HG03521 (cell line): ENCODE measurements at regions not wholly inside any gene's neighbourhood (a gene's known extent, or its start where the extent isn't known, plus 50 kb on each side); places are given as distances from the start of the nearest gene placed in this dataset.

Experiments
- ATAC-seq: cut with Tn5 transposase; IDR thresholded peaks from one replicate; pipeline ENCODE4 v1.9.1; 2021; ENCODE audit warnings: mild to moderate bottlenecking, moderate library complexity; ENCODE audit not compliant: unreplicated experiment

DNA sequence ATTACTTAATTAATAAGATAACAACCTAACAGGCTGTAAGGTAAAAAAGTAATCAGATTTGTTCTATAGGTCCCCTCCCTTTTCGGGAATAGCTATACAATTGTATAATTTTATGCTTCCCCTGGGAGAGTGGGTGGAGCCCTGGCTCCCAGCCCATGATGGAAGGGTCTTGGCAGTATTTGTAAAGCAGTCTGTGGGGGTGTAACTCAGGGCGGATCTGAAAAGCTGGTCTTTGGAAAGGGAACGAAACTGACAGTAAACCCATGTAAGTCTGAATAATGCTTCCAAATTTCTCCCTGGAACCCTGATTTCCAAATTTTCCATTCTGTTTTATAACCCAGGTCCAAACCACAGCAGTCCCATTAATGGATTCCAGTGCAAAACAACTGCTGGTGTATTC, 110.4 kb downstream of the DAD1 start:
- no peak for ATAC-seq

DNA sequence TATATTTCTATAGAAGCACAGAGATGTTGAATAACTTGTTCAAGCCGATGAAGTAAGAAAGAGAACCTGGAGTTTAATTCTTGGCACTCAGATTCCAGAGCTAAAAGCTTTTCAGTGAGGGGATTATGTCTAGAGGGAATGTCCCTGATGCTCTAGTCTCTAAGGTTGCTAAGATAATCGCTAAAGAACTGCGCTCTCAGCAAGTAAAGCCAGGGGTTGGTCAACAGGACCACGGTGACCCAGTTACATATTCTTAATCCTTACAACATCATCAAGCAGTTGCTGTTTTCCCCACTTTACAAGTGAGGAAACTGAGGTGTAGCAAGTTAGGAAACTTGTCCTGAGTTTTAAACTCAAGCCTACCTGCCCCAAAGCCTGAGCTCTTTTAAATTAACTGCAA, 110.8 kb downstream of the DAD1 start:
- ATAC-seq = no peak

DNA sequence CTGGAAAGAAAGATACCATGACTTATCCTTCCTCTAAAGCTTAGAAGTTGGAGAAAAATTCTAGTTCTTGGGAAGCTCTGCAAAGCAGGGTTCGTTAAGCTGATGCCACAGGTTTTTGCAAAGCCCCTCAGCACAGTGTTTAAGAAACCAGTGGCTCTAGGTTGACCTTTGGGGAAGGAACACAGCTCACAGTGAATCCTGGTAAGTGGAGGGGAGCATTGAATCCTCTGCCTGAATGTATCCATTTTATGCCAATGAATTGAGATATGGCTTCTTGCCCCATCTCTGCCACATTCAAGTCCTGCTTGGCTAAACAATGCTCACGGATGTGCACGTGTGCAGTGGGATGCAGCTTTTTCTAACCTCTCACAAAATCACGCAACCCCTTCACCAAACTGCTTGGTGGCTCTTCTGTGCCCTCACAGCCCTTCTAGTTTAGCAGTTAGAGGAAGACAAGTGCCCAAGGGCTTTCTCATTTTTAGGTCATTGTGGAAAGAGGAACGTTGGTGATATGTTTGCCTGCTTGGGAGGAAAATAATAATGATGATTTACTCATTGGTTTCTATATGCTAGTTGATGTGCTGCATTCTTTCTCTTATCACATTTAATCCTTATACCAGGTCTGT, 111.3 kb downstream of the DAD1 start:
- ATAC-seq = no peak

DNA sequence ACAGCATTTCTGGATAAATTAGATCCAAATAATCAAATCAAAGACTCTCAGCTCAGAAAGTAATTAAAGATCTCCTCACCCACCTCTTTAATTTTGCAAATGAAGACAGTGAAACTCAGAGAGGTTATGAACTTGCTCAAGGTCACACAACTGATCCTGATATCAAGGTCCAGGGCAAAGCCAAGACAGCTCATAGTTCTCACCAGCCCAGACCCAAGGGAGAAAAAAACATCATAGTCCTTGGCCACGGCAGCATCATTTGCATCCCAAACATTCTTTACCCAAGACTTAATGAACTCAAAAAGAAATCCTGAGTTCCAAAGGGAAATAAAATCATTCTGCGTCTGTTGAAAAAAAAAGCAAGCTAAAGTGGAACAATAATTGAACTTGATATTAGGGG, 112.1 kb downstream of the DAD1 start:
- no peak for ATAC-seq

DNA sequence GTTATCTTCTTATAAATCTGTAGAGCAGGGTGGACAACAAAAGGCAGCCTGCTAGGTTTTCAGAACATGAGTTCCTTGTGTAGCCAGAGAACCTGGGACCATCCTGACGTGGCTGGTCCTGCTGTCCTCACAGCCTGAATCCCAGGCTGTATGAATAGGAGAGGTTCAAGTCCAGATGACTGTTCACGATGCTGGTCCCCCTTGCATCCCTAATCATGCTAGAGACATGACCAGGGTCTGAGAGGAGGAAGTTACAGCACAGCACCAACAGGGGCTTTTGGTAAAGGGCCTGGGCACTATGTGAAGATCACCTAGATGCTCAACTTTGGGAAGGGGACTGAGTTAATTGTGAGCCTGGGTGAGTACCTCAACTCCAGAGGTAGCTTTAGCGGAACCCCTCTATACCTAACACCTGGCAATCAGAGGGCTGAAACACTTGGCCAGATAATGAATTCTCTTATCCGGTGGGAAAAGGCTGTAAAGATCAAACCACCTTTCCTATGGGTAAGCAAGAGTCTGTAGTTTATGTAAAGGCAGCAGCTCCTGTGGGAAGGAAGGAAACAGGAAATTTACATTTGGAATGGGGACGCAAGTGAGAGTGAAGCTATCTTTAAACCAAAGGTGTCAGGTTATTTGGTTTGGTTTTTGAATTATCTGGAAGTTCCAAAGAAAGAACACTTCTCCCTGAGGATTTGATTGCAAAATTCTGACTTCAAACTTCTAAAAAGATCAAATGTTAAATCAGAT, 112.8 kb downstream of the DAD1 start:
- no peak for ATAC-seq

DNA sequence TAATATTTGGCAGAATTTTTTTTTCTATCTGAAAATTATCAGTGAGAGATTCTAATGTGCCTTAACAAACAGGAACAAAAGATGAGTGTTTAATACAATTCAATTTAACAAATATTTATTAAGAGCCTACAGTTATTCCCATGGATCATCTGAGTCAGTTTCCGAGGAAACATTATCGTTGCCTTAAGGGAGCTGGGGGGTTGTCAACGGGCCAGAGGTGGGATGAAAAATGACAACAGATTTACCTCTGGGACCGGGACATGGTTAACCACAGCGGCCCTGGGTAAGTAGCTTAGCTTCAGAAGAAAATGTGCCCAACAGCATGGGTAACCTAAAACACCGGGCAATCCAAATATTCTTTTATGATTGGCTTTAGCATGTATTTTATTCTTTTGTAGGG, 113.6 kb downstream of the DAD1 start:
- no peak for ATAC-seq

DNA sequence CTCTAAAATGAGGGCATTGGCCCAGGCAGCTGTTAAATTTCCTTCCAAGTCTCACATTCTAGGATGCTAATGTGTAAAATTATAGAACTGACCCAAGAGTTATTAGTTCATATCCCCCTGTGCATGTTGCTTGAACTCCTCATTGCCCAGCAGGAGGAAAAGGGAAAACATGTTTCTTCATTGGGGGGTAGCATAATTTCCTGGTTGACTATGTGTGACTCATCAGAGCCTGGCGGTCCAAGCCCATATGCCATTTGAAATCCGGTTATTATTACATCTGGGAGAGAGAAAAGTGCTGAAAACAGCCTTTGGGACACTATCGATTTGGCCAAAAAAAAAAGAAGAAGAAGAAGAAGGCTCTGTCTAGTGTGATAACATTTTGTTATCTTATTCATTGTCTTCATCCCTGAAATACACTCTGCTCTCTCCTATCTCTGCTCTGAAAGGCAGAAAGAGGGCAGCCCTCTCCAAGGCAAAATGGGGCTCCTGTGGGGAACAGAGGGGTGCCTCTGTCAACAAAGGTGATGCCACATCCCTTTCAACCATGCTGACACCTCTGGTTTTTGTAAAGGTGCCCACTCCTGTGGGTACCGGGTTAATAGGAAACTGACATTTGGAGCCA, 114.2 kb downstream of the DAD1 start:
- ATAC-seq = no peak

DNA sequence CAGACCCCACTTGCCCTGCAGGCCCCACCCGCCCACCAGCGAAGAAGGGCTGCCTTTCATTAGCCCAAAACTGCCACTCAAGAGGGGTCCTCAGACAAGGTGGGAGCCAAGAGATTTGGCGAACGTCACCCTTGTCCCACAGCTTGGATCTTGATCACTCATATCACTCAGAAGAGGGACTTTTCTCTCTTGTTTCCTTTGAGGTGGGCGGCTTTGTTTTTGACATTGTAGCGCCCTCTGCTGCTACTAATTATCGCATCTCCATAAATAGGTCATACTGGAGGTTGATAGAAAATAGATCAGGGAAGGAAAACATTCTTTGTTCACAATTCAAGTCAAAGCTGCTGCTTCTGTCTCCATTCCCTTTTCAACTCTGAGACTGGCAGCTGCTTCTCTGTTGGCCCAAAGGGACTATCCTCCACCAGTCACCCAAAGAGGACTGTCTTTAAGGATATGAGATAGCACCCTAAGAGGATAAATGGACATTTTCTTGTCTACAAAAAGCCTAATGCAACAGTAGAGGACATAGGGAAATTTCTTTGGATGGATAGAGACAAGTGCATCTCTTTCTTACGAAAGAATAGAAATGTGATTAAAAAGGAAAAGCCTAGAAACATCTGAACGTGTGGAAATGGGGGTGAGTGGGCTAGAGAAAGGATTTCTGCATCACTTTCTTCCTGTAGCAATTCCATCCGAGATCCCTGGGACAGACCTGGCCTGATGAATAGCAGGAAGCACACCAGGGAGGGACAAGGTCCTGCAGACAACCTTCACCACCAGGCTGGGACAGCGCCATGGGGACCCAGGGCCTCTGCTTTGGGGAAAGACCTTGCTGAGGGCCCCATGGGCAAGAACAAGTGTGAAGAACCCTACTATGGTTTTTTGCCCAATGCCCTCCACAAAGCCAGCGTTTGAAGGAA, 115.8 kb downstream of the DAD1 start:
- ATAC-seq = no peak

DNA sequence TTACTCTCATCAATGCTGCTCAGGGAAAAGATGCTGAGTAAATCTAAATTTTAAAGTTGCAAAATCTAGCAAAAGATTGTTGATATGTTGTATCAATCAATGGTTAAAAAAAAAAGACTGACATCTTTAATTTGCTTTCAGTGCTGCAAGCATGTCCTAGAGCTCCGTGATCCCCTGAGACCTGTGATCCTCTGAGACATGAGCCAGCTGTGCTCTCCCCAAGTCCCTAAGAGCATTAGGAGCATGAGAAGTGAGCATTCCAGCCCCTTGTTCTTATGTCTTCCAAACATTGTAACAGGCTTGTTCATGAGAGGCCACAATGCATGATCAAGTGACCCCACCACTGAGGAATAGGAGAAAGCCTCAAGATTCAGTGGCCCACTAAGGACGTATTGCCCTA, 116.6 kb downstream of the DAD1 start:
- ATAC-seq = no peak

DNA sequence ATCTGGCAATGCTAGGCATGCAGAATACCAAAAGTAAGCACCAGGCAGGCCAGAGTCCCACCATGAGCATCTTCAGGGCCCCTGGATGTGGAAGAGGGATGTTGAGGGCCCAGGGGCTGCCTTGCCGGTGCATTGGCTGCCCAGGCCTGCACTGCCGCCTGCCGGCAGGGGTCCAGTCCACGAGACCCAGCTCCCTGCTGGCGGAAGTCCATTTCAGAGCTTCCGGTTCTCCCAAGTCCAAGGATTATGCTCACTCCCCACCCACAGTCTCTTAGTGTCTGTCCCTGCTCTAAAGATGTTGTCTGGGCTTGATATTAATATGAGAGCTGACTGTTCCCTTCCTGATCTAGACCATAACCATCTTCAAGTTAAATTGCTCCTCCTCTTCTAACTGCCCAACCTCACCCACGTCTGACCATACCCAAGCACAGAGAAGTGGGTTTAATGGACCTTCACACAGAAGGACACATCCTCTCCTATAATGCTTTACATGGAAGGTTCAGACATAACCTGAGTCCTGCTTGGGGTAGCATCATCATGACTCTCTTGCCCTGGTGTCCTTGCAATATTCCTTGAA, 117.4 kb downstream of the DAD1 start:
- no peak for ATAC-seq

DNA sequence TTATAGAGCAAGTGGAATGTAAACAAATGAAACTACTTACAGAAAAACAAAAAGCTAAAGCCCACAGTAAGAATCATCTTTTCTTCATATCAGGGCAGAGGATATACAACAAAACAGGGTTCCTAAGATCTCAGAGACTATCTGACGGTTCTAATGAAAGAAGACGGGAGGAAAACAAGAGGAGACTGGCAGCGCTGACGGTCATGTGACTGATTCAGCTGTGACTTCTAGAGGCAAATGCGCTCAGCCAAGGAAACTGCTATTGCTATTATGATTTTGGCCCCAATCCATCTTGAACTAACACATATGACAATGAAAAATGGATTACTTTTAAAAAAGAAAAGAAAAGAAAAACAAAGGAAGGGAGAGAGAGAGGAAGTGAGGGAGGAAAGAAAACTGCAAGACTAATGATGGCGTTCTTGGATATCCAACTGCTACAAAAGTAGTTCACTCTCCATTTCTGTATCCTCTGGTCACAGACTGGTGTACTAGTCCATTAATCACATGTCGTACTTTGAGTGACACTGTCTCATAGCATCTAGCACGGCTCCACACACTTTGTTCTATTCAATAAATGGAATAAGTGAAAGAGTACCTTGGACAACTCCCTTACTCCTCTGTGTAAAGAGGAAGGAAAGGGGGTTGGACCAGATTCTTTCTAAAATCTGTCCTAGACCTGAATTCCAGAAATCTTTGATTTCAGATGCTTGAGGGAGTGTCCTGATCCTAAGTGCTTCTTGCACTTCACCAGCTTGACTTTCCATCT, 119.3 kb downstream of the DAD1 start:
- ATAC-seq = no peak

DNA sequence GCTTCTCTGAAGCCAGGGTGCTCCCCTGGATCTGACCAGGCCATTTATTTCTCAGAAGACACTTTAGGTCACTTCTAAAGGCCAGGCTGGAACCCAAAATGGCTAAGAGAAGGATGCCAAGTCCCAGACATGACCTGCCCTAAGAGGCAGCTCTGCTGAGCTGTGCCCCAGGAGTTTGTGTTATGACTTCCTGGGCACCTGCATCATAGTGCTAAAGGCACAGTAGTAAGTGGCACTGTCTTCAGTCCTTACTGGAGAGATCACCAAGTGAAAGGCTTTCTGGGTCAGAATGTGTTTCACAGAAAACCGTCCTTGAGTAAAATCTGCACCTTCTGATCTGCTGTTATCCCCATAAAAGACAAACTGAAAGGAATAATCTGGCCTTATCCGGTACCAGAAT, 120.2 kb downstream of the DAD1 start:
- no peak for ATAC-seq

DNA sequence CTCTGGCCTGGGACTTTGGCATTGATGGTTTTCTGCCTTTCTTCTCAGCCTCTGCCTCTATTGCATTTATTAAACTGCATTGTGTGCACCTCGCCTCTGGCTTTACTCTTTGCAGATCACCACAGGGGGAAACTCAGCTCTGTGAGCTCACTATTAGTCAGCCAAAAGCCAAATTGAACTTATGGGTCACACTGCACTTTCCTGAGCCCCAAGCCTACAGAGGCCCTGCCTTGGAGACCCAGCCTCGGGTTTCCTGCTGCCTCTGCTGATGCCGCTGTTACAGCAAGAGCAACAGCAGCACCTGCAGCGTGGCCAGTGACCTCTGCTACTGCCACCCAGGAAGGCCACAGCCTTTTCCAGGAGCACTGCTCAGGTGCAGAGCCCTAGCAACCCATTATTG, 122.5 kb downstream of the DAD1 start:
- ATAC-seq = no peak

DNA sequence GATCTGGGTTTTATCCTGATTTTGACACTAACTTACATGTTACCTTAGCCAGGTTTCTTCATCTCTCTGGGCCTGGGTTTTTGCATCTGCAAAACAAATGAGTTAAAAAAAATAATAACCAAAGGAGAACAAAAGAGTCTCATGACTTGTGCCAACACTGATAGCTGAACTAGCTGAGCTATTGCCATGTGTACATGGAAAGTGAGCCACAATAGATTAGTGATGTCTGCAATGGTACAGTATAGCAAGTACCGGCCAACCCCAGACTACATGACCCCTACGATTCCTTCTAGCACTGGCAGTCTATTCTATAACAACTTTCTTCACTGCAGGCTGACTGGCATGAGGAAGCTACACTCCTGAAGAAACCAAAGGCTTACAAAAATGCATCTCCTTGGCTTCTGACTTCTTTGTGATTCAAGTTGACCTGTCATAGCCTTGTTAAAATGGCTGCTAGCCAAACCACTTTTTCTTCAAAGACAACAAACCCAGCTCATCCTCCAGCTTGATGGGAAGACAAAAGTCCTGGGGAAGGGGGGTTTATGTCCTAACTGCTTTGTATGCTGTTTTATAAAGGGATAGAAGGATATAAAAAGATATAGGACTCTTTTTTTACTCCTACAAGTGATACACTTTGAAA, 123.7 kb downstream of the DAD1 start:
- ATAC-seq = peak; percentile 5

DNA sequence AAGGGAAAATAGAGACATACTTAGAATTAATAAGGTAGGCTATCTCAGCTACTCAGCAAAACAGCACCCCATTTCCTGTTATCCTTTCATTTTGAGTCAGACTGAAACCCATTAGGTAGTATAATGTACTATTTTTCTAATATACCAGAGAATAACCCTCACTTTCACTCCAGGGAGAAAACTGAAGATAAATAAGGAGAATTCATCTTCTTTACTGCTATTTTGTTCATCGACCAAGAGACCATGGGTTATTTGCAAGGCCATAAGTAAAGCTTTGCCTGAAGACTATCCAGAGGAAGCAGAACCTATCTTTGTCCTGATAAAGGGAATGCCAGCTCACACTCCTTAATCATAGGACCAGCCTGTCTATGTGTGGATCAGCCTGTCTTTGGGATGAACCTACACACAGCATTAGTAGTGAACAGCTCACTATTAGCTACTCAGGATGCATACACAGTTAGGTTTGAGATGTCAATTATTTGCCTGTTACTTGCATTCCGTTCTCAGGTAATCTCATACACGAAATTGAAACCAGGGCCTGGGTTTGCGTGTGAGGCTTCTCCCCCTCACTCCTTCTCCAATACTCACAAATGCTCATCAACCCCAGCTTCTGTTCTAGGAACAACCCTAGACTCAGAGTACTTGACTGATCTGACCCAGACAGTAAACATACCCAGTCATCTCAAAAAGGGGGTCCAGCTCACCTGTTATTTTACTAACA, 124.4 kb downstream of the DAD1 start:
- ATAC-seq = peak; percentile 61

DNA sequence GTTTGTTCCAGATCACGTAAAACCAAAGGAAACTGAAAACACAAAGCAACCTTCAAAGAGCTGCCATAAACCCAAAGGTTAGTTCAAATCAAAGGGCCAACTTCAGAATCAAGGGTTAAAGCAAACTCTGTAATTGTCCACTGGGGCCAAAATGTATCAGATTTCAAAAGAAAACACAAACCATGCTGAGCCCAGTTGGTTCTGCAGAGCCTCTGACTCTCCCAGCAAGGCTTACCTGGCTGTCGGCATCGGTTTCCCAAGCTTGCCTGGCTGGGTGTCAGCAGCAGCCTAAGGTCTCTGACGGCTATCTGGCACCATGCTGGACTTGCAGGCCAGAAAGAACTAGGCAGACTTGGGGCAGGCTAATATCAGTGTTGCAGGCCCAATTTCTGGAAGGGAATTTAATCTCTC, 125.3 kb downstream of the DAD1 start:
- ATAC-seq = no peak

DNA sequence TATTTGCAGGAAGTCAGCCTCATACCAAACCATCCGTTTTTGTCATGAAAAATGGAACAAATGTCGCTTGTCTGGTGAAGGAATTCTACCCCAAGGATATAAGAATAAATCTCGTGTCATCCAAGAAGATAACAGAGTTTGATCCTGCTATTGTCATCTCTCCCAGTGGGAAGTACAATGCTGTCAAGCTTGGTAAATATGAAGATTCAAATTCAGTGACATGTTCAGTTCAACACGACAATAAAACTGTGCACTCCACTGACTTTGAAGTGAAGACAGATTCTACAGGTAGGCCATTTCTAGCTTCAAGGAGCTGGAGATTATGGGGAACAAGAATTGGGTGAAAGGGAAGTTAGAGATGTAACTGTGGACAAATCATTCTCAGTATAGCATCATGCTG, 126.1 kb downstream of the DAD1 start:
- no peak for ATAC-seq

DNA sequence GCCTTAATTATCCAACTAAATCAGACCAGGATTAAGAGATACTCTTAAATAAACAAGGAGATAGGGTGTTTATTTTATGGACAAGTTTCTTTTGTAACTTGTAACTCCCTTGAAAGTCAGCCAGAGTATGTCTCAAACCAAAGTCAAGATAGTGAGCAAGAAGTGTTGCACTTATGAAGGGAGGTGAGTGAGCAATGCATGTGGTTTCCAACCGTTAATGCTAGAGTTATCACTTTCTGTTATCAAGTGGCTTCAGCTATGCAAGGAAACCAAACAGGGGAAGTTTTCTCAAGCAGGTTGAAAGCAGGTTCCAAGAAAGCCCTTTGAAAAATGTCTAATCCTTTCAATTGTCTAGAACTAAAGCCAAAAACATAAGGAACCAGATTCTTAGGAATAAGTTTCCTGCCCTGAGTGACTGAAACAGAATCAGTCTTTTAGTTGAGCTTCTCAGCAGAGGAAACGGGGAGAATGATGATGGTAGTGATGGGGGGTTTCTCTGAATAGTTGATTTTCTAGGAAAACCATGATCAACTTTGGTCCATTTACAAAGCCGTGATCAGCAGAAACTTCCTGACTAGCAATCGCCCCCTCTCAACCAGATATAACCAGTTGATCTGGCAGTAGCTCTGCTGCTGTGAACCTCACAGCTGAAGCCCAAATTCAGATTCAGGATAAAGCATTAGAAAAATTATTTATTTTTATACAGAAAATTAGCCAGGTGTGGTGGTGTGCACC, 128.4 kb downstream of the DAD1 start:
- ATAC-seq = no peak
